DLD1 (cell line): ENCODE measurements at regions not wholly inside any gene's neighbourhood (a gene's known extent, or its start where the extent isn't known, plus 50 kb on each side); places are given as distances from the start of the nearest gene placed in this dataset.

Experiments
- in situ Hi-C: cut with HindIII; loops from 2 replicates; pipeline ENCODE4 v1.10.0; 2017; ENCODE audit warnings: low sequenced_read_pairs

GRCh38 chr12:115411121-115411520, 727.1 kb upstream of the TBX3 start:
- in situ Hi-C loops = no loop called here

GRCh38 chr12:115408642-115409041, 724.7 kb upstream of the TBX3 start:
- in situ Hi-C loops = no loop called here

GRCh38 chr12:115407723-115408122, 723.7 kb upstream of the TBX3 start:
- in situ Hi-C loops = no loop called here

GRCh38 chr12:115407036-115407435, 723.1 kb upstream of the TBX3 start:
- in situ Hi-C loops = no loop called here

- in situ Hi-C loops = no loop called here
Measured at GRCh38 chr12:115405471-115405860, 721.5 kb upstream of the TBX3 start.

DNA sequence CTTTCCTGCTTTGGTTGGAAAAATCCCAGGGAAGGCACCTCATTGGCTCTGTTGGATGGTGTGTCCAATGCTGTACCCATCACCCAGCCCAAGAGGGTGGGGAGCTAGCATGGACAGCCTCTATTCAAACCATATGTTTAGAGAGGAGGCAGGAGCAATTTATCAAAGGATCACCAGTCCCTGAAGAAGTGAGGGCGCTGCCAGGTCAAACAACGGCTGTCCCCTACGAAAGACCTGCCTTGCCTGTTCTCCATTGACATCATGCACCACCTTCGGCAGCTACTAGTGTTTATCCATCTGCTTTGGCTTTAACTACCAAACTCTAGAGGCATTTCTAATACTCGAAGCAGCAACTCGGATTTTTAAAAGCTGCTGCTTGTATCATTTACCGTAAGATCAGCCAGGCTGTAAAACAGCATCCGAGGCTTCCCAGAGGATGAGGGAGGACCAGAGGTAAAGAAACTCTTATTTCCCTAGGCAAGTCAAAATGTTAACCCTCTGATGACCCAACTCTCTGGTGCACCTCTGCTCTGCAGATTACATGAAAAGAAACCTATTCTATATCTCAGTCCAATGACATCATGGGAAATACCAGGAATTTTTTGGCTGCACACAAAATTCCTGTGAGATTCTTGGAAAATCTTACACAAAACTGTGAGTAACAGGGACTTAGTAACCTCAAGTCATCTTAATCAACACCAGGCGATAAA, 720.9 kb upstream of the TBX3 start:
- in situ Hi-C loops = no loop called here

DNA sequence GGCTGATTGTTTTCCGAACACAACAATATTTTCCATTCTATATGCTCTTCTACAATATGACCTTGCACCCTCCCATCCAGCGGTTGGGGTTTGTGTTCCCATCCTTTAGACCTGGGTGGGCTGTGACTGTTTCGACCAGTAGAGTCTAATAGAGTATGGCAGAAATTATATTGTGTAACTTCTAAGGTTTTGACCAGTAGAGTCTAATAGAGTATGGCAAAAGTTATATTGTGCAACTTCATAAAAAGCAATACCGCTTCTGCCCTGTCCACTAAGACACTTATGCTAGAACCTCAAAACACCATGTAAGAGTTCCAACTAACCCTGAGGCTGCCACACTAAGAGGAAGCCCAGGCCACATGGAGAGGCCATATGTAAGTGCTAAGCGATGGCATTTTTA, 719.7 kb upstream of the TBX3 start:
- in situ Hi-C loops = no loop called here

DNA sequence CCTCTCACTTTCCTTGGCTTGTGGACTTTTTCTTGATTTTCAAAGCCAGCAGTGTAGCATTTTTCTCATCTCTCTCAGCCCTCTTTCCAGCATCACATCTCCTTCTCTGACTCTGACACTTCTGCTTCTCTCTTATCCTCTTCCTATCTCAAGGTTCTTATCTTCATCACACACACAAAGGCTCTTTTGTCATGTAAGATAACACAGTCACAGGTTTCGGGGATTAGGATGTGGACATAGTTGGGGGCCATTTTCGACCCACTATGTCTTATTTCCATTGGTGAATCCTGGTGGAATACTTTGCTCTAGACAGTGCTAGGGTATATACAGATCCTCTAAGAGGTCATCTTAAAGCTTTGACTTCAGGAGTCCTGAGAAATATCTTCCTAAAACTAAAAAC, 719.3 kb upstream of the TBX3 start:
- in situ Hi-C loops = no loop called here

DNA sequence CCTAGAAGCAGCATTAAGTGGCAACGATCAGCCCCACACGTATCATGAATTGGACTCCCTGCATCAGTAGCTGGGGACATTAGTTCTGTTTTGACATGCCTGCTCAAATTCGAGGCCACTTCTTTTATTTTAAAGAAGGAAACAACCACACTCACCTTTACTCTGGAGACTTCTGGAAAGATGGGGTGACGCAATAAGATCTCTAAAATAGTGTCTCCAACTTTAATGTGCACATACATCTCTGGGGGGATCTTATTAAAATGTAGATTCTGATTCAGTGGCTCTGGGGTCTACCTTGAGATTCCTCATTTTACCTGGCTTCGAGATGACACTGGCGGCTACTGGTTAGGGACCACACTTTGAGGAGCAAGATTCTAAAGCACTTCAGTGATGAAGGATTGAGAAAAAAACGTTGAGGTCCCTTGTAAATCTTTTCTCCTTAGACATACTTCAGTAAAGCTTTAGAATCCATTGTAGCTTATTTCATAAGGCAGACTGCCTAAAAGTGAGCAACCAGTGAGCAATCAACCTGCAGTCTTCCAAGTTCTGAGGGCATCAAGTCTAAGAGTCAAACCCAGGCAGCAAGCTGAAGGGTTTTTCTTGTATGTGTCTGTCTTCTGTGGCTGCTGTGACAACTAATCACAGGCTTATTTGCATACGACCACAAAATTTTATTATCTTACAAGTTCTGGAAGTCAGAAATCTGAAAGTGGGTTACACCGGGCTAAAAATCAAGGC, 718.6 kb upstream of the TBX3 start:
- in situ Hi-C loops = no loop called here

DNA sequence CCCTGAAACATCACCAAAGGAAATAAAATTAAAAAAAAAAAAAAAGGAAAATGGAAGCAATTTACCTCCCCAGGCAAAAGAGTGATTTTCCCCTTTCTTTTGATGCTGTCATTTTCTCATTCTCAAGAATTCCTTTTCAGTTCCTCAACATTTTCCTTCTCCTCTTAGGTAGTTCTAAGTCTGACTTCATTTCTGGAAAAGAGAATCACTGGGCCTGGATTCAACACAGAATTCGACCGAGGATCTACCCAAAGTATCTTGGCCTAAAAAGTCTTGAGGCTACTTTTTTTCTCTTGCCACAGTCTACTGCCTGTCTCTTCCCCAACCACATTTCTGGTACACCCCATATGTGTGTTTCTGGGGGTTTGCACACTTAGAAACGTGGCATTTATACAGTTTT, 717.8 kb upstream of the TBX3 start:
- in situ Hi-C loops = no loop called here

GRCh38 chr12:115400011-115400410, 716.0 kb upstream of the TBX3 start:
- in situ Hi-C loops = no loop called here

DNA sequence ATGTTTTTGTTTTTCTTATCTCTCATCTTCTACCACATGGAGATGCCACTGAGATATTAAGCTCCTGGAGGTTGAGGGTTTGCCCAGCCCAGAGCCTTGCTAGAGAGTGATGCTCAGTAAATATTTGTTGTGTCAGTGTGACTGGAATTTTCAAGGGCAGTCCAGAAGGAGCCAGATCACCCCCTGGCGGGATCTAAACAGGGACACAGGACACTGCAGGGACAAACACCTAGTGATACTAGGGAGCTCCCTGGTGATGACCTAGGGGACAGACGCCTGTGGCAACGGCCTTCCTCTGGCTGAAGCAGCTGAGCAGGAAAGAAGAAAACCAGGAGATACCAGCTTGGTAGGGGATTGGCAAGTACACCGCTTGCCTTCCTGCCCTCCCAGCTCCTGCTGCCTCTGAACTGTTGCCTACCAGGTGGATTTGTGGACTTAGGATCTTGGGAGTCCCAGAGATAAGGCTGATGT, 714.4 kb upstream of the TBX3 start:
- in situ Hi-C loops = no loop called here

GRCh38 chr12:115396567-115396966, 712.6 kb upstream of the TBX3 start:
- in situ Hi-C loops = no loop called here

DNA sequence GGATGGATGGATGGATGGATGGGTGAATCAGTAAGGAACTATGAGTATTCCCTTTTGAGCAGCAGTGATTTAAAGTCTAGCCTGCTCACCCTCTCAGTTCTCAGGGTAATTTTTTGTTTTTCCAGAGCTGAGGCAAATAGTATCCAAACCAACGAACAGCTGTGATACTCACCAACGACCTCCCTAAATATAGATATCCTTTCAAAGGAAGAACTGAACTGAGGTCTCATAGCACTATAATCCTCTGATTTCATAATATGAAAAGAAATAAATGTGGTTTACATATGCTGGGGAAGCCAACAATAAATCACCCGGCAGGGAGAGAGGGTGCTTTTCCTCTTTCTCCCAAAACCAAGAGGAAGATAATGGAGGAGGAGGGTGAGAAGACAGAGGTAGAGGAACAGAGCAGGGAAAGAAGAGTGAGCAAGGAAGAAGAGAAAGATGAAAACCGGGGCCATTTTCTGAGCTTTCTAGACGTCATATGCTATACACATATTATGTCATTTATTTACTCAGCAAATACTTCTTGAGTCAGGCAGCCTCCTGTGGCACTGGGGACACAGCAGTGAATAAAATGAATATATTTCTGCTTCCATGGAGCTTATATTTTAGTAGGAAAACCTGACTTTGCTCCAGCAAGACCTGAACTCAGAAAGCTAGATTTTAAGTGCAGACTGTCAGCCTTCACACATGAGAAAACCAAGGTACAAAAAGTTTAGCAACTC, 710.7 kb upstream of the TBX3 start:
- in situ Hi-C loops = no loop called here

DNA sequence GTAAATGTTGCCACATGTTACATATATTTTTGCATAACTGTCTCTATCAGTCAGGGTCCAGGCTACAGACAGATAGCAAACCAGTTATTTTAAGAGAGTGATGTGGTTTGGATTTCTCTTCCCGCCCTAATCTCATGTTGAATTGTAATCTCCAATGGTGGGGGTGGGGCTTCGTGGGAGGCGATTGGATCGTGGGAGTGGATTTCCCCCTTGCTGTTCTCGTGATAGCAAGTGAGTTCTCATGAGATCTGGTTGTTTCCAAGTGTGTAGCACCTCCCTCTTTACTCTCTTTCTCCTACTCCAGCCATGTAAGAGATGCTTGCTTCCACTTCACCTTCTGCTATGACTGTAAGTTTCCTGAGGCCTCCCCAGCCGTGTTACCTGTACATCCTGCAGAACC, 704.2 kb upstream of the TBX3 start:
- in situ Hi-C loops = no loop called here

DNA sequence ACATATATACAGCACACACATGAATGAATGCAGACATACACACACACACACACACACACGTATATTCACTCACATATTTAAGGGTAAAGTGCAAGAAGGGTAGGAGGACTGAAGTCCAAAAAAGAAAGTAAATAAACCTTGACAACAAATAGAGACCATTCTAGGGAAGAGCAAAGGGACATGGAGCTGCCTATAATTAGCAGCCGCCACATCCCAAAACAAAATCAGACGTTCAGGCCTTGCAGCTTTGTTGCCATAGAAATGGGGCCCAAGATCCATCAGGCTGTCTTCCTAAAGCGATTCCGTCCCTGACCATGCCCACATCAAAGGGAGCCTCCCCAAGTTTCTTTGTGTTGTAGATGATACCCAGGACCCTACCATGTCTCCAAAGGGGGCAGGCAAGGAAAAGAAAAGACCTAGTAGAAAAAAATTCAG, 703.5 kb upstream of the TBX3 start:
- in situ Hi-C loops = no loop called here

DNA sequence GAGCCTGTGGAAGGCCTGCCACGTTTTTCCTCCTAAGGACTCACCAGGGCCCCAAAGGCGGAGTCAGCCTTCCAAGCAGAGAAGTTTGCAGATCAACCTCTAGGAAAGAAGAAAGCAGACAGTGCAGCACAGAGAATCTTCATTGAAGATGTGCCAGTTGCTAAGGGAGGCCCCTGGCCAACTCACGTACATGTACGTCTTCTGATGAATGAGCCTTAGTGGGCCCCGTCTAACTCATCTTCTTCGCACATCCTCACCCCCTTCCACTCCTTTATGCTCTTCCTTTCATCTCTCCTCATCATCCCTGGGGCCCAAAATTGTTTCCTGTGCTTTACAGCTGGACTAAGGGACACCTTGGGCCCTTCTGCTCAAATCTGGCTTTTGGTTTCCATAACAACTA, 703.0 kb upstream of the TBX3 start:
- in situ Hi-C loops = no loop called here

DNA sequence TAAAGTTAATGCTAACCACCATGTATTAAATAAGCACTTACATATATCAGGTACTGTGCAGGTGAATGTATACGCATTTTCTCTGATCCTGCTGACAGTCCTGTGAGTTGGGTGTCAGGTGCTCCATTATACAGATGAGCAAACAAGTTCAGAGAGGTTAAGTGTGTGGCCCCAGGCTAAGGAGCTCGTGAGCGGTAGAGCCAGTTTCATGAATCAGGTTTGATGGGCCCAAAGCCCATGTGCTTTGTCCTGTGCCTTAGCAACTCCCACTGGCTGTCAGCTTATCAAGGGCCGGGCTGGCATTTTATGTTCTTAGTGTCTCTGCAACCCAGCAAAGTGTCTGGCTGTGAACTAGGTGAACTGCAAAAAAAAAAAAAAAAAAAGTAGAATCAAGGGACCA, 701.2 kb upstream of the TBX3 start:
- in situ Hi-C loops = no loop called here

DNA sequence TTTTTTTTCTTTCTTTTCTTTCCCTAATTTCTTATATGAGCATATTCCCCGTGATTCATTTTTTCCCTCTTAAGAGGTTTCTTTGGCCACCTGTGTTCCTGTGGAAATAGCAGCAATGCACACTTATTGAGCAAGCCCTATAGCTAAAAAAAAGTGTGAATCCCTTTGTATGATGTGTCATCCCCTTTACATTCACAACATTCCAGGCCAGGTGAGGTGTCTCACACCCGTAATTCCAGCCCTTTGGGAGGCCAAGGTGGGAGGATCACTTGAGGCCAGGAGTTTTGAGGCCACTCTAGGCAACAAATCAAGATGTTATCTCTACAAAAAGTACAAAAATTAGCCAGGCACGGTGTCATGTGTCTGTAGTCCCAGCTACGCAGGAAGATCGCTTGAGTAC, 700.4 kb upstream of the TBX3 start:
- in situ Hi-C loops = no loop called here

DNA sequence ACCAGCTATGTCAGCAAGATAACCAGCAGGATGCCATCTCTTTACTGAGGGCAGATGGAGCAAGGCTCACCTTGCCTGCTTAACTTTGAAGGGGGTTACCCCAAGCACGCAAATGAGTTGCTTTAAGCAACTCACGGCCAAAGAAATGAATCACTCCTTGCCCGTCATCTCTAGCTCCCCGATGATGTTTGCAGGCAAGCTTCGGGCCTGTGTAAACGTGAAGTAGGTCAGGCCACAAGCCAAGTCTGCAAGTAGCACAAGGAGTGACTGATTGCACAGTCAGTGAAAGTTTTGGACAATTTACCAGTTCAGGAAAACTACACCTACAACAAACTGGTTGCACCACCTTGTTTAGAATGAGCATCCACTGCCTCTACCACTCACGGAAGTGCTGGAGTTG, 699.7 kb upstream of the TBX3 start:
- in situ Hi-C loops = no loop called here

DNA sequence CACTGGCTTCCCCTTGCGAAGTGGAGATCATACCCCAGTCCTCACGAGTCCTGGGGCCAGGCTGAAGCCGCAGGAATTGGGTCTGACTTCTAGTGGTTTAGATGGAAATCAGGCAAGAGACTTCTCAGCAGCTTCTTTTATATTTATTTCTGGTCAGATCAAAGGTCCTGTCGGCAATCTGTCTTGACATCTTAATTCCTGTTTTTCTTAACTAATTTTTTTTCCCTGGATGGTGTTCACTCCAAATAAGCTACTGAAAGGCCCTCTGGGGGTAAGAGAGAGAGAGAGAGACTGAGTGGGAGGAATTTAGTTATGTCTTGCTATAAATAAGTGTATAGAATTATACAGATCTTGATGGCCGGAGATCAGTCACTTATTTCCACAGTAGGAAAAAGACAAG, 698.7 kb upstream of the TBX3 start:
- in situ Hi-C loops = no loop called here

GRCh38 chr12:115380546-115381120, 696.7 kb upstream of the TBX3 start:
- in situ Hi-C loops = no loop called here
